Middle frontal gyrus (tissue), 1 donor: ENCODE measurements at regions not wholly inside any gene's neighbourhood (a gene's known extent, or its start where the extent isn't known, plus 50 kb on each side); places are given as distances from the start of the nearest gene placed in this dataset.

Experiments
- DNase-seq: peaks from one replicate; pipeline ENCODE4 v3.0.0-alpha.2; 2015; ENCODE audit warnings: low spot score; ENCODE audit errors: extremely low spot score

GRCh38 chr20:60467078-60467477, 508.9 kb downstream of the CDH26 start:
- DNase-seq, result no peak

DNA sequence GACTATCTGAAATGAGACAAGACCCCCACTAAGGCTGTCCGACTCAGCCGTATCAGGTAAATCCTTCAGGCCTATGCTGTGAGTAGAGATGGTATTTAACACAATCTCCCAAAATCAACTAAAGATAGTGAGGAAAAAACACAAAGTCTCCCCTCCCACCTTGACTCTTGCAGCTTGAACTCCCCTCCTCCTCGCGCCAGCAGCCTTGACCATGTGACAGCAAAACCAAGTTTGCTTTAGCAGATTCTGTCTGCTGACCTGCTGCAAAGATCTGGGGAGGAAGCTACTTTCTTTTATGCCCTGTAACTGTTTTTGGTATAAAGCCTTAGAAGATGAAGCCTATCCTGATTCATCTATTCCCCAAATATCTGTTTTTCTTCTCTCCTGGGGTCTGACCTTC, 509.5 kb downstream of the CDH26 start:
- DNase-seq, result no peak

- DNase-seq, result no peak
Measured at GRCh38 chr20:60469829-60470228, 511.6 kb downstream of the CDH26 start.

DNA sequence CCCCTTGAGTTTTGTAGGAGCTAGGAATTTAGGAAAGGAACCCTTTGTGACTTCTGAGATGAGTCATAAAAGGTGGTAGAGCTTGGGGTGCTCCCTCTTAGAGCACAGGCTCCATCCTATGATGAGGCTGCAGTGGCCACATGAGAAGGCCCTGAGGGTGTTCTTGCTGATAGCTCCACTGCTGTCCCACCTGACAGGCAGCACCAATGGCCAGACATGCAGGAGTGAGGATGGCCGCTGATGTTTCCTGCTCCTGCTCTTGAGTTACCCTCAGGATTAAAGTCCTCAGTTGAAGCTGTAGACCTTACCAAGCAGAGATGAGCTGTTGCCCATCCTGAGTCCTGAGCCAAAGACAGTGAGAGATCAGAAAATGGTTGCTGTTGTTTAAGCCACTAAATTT, 512.1 kb downstream of the CDH26 start:
- no peak for DNase-seq

DNA sequence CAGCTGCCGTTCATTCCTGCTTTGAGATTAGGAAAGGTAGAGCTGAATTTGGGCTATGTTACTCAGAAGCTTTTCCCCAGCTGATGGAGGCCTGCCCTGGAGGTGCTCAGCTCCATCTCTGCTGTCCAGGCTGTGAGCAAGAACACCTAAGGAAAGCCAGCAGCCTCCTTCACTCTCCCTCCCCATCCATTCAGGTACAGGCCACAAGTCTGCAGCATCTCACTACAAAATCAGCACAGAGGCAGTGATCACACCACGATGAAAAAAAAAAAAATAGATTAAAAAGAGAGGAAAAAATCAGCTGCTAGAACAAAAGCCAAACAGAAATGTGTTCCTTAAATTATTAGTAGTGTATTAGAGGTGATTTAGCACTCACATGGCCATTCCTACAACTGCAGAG, 515.0 kb downstream of the CDH26 start:
- no peak for DNase-seq

DNA sequence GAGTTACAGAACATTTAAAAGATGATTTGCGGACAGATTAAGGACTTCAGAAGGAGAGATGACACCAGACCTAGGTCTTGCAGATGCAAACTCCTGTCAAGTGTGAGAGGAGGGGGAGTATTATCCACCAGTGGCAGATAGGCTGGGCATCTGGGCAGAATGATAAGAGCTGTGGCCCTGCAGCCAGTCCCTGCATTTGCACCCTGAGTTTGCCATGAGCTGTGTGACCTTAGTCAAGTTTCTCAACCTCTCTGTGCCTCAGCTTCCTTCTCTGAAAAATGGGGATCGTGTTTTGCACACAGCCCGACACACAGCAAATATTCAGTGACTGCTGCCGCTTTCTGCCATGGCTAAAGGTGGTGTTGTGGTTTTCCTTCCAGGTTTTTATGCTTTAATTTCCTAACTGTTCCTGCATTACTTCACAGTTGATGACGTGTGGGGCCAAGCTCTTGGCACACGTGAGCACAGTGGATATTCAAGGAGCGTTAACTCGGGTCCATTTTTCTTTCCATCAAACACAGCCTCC, 516.2 kb downstream of the CDH26 start:
- no peak for DNase-seq

- no peak for DNase-seq
Measured at GRCh38 chr20:60476045-60476444, 517.8 kb downstream of the CDH26 start.

GRCh38 chr20:60477958-60478357, 519.7 kb downstream of the CDH26 start:
- no peak for DNase-seq

- DNase-seq, result no peak
Measured at GRCh38 chr20:60478533-60478932, 520.3 kb downstream of the CDH26 start.

DNA sequence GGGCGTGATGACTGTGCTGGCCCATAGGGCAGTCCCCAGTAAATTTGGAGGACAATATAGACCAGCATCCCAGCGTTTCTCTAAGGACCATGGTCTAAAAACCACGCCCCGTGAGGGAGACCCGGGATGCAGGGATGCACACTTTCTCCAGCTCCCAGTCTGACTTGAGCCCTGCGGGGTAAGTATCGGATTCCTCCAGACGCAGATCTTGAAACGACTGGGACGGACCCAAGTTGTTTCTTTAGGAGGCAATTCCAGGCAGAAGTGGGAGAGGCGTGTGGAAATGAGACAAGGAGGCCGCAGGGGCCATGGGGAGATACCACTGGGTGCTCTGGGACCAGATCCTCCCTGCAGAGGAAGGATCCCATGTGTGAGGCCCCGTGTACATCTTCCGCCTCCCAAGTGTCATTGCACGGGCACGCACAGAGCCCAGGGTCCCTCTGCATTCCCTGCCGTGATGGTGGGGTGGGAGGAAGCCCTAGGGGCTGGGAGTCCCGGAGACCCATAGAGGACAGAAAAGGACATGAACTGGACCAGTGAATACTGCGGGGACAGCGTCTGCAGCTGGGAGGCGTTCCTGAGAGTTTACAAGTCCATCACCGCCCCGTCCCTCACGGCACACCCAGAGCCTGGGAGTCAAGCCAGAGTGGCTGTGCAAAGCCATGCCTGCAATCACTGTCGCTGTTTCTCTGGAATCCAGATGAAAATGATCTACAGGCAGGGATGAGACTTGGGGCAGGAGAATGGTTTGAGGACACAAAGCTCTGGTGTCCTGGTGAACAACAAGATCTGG, 522.9 kb downstream of the CDH26 start:
- DNase-seq, result no peak

DNA sequence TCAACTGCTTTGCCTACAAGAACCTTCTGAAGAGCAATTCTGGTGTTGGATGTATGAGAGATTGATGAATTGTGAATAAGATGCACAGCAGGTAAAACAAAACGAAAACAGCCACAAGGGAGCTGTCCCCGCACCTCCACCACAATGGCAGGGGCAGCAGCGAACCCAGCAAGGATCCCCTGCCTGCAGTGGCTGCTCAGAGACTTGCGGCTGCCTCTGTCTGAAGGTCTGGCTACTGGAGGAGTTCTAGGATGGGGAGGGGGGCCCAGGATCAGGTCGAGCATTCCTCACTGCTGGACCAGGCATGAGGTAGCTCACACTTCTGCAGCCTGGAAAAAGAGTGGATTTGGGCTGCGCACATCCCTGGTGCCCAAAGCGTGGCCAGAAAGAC, 523.5 kb downstream of the CDH26 start:
- no peak for DNase-seq

DNA sequence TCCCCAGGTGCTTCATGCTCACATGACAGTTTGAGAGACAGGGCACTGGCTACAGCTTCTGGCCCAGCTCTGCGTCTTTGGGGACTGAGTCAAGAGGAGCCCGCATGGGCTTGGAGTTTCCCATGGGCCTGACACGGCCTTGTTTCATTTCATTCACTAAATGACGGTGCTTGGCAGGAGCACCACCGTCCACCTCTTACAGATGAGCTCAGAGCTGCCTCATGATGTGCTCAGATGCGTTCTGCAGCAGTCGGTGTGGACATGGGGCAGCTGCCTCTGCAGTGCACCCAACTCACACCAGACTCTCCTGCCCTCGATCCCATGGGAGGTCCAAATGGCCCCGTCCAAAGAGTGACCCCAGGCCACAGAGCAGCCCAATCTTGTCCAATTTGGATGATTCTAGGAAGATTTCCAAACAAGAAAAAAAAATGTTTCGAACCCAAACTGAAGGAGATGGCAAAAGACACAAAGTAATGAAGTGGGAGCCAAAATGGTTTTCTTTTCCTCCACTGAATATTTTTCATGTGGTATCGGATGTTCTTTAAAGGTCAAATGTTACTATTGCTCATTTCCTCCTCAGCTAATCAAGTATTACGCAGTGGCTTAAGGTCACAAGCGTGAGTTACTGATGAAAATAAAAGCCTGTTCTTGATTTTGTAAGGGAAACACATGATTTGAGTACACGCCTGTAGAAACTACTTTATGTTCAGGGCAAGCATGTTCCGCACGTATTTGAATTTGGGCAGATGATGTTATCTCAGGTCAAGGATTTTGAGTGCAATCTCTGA, 524.2 kb downstream of the CDH26 start:
- DNase-seq, result no peak

DNA sequence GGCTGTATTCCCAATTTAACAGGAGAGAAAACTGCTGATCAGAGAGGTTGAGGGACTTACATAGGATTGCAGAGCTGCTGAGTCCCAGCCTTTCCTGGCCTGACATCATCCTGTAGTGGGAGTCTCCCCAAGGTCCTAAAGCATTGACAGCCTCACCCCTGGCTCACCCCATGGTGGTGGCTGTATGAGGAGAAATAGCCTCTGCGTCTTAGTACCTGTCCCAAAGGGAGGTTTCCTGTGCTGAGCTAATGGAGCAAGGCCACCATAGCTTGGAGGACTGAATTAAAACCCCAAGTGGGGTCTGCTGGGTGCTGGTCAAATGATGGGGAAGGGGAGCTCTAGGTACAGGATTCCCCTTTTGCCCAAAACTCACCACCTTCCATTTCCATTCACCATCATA, 525.1 kb downstream of the CDH26 start:
- no peak for DNase-seq

GRCh38 chr20:60484316-60484715, 526.1 kb downstream of the CDH26 start:
- DNase-seq, result no peak

- DNase-seq, result no peak
Measured at GRCh38 chr20:60485012-60485760, 527.0 kb downstream of the CDH26 start.

DNA sequence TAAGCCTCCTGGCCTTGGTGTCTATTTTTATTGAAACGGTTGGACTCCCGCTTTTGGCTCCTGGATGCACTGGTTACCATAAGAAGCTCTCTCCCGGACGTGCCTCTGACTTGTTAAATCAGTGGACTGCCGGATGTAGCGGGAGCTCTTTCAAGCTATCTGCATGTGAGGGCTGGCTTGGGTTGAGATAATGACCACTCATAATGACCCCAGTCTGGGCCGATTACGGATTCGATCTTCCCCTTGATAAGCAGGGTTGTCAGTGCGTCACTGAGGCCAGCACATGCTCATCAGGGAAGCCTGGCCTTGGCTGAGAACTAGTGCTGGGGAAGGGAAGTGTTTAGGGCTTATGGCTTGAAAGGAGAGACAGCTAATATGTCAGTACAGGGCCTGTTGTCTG, 528.1 kb downstream of the CDH26 start:
- DNase-seq, result no peak

DNA sequence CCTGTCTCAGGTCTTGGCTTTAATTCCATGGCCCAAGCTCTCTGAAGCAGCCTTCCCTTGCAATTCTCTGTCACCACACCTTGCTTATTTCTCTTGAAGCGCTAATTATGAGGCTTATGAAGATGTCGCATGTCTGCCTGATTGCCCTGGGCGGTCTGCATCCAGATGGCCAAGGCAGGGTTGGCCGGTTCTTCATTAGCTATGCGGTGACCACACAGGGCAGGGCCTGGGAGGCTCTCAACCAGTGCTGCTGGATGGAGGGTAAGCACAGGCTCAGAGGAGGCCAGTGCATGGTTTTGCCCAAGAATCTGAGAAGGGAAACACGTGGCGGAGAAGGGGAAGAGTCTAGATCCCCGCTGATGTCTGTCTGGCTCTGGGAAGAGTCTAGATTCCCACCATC, 528.7 kb downstream of the CDH26 start:
- no peak for DNase-seq

DNA sequence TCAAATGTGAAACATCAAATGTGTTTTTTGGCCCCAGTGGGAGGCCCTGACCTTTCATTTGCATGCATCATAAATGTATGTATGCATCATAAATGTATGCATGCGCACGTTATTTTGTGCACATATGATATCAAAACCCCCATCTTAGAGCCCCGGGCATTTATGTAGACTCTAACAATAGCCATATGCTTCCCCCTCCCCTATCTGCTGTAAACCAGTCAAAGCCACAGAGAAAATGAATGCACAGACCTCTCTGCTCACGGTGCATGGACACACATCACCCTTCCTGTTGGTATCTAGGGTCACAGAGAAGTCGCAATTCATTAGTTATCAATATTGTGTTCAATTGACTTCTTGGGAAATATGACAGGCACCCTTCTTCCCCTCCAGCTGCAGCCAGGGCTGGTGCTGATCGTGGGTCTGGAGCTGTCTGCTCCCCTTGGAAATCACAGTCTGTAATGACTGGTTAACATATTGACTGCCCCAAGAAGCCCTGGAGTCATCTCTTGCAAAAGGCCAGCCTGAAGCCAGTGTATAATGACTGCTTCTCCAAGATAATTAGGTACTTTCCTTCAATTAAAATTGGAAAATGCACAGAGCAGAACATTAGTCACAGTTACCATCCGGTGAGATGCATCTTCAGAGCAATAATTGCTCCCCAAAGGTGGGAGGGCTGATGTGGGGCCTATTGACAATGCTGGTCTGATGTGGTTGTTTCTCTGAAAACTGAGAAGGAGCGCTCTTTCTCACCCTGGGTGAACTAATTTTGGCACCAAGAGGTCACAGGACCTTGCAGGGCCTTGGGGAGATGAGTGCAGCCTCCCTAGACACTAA, 532.2 kb downstream of the CDH26 start:
- no peak for DNase-seq

GRCh38 chr20:60491051-60491581, 532.9 kb downstream of the CDH26 start:
- DNase-seq, result no peak

DNA sequence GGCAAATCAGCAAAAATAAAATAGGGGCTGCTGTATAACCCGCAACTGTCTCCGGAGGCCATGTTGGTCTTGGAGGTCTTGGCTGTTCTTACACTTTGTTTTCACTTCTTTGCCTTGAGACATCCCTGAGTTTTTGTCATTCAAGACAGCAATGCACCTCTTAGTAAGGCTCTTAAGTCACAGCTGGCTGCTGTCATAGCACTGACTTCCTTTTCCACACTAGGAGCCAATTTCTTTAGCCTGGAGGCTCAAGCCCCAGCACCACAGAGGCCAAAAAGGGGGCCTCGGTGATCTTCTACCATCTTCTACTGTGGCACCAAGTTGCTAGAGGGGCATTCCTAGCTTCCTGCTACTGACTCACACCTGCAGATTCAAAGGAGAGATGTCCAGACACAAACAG, 536.3 kb downstream of the CDH26 start:
- DNase-seq, result no peak
